DMS153 (cell line): ENCODE measurements at regions not wholly inside any gene's neighbourhood (a gene's known extent, or its start where the extent isn't known, plus 50 kb on each side); places are given as distances from the start of the nearest gene placed in this dataset.

Experiments used
- DNase-seq: peaks from one replicate; lab custom pipeline; 2025; lab: John Stamatoyannopoulos, UW

- DNase-seq = no peak
Measured at GRCh38 chr11:134624166-134624920, 212.3 kb upstream of the B3GAT1 start.

- no peak for DNase-seq
Measured at GRCh38 chr11:134623711-134624110, 211.7 kb upstream of the B3GAT1 start.

- DNase-seq = no peak
Measured at GRCh38 chr11:134622458-134622857, 210.4 kb upstream of the B3GAT1 start.

- DNase-seq = no peak
Measured at GRCh38 chr11:134617360-134617759, 205.3 kb upstream of the B3GAT1 start.

- DNase-seq = no peak
Measured at GRCh38 chr11:134616038-134616437, 204.0 kb upstream of the B3GAT1 start.

GRCh38 chr11:134615041-134615615 is 203.1 kb upstream of the B3GAT1 start:
- no peak for DNase-seq

- no peak for DNase-seq
Measured at GRCh38 chr11:134614141-134614540, 202.1 kb upstream of the B3GAT1 start.

GRCh38 chr11:134613646-134614045 is 201.6 kb upstream of the B3GAT1 start:
- no peak for DNase-seq

- no peak for DNase-seq
Measured at GRCh38 chr11:134612140-134613030, 200.3 kb upstream of the B3GAT1 start.

- DNase-seq = no peak
Measured at GRCh38 chr11:134611537-134611936, 199.5 kb upstream of the B3GAT1 start.

GRCh38 chr11:134610116-134610910 is 198.3 kb upstream of the B3GAT1 start:
- no peak for DNase-seq

- DNase-seq = no peak
Measured at GRCh38 chr11:134609361-134610115, 197.5 kb upstream of the B3GAT1 start.

- DNase-seq = peak; percentile 8
Measured at GRCh38 chr11:134607963-134608750, 196.1 kb upstream of the B3GAT1 start.

GRCh38 chr11:134606251-134606650 is 194.2 kb upstream of the B3GAT1 start:
- DNase-seq = no peak

- no peak for DNase-seq
Measured at GRCh38 chr11:134604886-134605285, 192.8 kb upstream of the B3GAT1 start.

GRCh38 chr11:134599299-134599771 is 187.3 kb upstream of the B3GAT1 start:
- no peak for DNase-seq

- no peak for DNase-seq
Measured at GRCh38 chr11:134598368-134598767, 186.3 kb upstream of the B3GAT1 start.

GRCh38 chr11:134597452-134597851 is 185.4 kb upstream of the B3GAT1 start:
- DNase-seq = no peak

GRCh38 chr11:134596404-134596803 is 184.4 kb upstream of the B3GAT1 start:
- no peak for DNase-seq

- DNase-seq = peak; percentile 30
Measured at GRCh38 chr11:134592391-134592990, 180.4 kb upstream of the B3GAT1 start.
